HFF-Myc (cell line): ENCODE measurements at regions not wholly inside any gene's neighbourhood (a gene's known extent, or its start where the extent isn't known, plus 50 kb on each side); places are given as distances from the start of the nearest gene placed in this dataset.

Experiments used
- DNase-seq: peaks from one replicate; pipeline ENCODE4 v3.0.0-alpha.2; 2011; ENCODE audit warnings: low read depth; ENCODE audit errors: extremely low read depth
- H3K4me3 ChIP-seq: replicated peaks from 2 replicates; pipeline ENCODE4 v1.5.1; 2011; ENCODE audit warnings: low read depth, mild to moderate bottlenecking, control low read depth, low read length
- TF ChIP-seq, protein P1 (sequence below): IDR thresholded peaks from 2 replicates; pipeline ENCODE4 v1.5.1; 2012; ENCODE audit warnings: mild to moderate bottlenecking, low read depth, low read length, control low read depth; ENCODE audit errors: missing control alignments

- H3K4me3 ChIP-seq = no peak overlapping the region
- DNase-seq = no peak
- TF ChIP-seq, protein P1, sequence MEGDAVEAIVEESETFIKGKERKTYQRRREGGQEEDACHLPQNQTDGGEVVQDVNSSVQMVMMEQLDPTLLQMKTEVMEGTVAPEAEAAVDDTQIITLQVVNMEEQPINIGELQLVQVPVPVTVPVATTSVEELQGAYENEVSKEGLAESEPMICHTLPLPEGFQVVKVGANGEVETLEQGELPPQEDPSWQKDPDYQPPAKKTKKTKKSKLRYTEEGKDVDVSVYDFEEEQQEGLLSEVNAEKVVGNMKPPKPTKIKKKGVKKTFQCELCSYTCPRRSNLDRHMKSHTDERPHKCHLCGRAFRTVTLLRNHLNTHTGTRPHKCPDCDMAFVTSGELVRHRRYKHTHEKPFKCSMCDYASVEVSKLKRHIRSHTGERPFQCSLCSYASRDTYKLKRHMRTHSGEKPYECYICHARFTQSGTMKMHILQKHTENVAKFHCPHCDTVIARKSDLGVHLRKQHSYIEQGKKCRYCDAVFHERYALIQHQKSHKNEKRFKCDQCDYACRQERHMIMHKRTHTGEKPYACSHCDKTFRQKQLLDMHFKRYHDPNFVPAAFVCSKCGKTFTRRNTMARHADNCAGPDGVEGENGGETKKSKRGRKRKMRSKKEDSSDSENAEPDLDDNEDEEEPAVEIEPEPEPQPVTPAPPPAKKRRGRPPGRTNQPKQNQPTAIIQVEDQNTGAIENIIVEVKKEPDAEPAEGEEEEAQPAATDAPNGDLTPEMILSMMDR = no peak
Measured at GRCh38 chr5:123735384-123735783, 223.4 kb downstream of the CSNK1G3 start.

- TF ChIP-seq, protein P1 = no peak
- no peak for DNase-seq
- no peak overlapping the region for H3K4me3 ChIP-seq
Measured at GRCh38 chr5:123732257-123732656, 220.3 kb downstream of the CSNK1G3 start.

DNA sequence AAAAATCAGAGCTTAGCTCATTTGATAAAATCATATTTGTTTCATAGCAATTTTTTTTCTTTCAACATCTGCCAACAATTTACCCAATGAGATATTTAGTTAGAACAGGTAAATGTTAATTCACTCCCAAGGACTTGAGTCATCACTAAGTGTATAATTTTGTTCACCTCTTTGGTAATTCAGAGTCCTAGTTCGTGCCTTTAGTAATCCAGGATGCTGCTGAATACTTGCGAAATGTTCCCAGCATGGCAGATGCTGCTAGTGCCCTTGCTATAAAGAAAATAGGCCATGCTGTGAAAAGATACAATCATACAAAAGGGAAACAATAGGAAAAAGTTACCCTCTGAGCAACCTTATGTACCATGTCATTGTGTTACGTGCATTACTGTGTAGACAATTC lies 210.5 kb downstream of the CSNK1G3 start:
- TF ChIP-seq, protein P1 = no peak
- DNase-seq = no peak
- H3K4me3 ChIP-seq = no peak overlapping the region

GRCh38 chr5:123721675-123722276 lies 209.8 kb downstream of the CSNK1G3 start:
- H3K4me3 ChIP-seq = no peak overlapping the region
- no peak for DNase-seq
- TF ChIP-seq, protein P1 = no peak

- H3K4me3 ChIP-seq = no peak overlapping the region
- no peak for DNase-seq
- TF ChIP-seq, protein P1 = no peak
Measured at GRCh38 chr5:123720955-123721354, 209.0 kb downstream of the CSNK1G3 start.

- DNase-seq = no peak
- TF ChIP-seq, protein P1 = no peak
- H3K4me3 ChIP-seq = no peak overlapping the region
Measured at GRCh38 chr5:123720339-123720738, 208.4 kb downstream of the CSNK1G3 start.

GRCh38 chr5:123719004-123719403 lies 207.0 kb downstream of the CSNK1G3 start:
- TF ChIP-seq, protein P1 = no peak
- H3K4me3 ChIP-seq = no peak overlapping the region
- DNase-seq = no peak
